D721Med (cell line): ENCODE measurements at regions not wholly inside any gene's neighbourhood (a gene's known extent, or its start where the extent isn't known, plus 50 kb on each side); places are given as distances from the start of the nearest gene placed in this dataset.

Source experiments
- DNase-seq: peaks from one replicate; pipeline ENCODE4 v3.0.0; 2011; ENCODE audit warnings: low spot score; ENCODE audit not compliant: insufficient read length
- FAIRE-seq: peaks from 2 replicates; lab custom pipeline; 2011; peaks lifted over from hg19 to GRCh38; lab: Jason Lieb, UNC
- CTCF ChIP-seq: IDR thresholded peaks from 2 replicates; pipeline ENCODE4 v1.5.1; 2012; ENCODE audit warnings: mild to moderate bottlenecking, control low read depth; ENCODE audit not compliant: insufficient read depth; ENCODE audit errors: missing control alignments

GRCh38 chr16:63287401-63287800 lies 1251.2 kb upstream of the CDH8 start:
- TF ChIP-seq CTCF = no peak
- FAIRE-seq = no peak
- DNase-seq = no peak

DNA sequence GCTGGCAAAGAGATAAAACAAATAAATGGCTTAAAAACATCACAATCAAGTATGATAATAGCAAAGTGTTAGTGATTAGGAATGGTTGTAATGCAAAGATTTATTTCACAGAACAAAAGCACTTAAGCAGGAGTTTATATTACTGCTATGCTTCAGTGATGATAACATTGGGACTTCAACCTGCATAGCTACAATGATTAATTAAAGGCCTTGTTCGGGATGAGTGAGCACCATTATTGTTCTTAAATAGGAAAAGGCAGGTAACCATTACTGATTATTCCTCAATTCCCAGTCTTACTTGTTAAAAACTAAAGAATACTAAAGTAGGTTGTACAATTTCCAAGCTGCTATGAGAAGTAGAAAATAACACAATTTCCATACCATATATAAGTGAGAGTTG lies 1247.5 kb upstream of the CDH8 start:
- DNase-seq (no peak), FAIRE-seq (no peak)
- TF ChIP-seq CTCF = no peak

DNA sequence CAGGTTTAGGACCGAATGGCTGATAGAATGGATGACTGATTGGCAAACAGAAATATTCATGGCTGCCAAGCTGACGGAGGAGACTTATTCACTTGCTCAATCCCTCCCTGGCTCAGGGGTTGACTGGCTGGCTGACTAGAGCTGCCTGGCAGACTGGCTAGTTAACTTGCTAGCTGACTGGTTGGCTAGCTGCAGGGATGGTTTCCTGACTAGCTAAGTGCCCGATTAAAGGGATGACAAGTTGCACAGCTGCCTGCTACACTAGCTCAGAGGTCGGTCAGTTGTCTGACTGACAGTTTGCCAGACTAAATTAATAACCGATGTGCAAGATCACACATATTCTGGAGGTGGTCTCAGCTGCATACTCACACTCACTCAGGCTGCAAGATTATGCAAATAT lies 1208.4 kb upstream of the CDH8 start:
- DNase-seq (no peak), FAIRE-seq (no peak)
- TF ChIP-seq CTCF = no peak

DNA sequence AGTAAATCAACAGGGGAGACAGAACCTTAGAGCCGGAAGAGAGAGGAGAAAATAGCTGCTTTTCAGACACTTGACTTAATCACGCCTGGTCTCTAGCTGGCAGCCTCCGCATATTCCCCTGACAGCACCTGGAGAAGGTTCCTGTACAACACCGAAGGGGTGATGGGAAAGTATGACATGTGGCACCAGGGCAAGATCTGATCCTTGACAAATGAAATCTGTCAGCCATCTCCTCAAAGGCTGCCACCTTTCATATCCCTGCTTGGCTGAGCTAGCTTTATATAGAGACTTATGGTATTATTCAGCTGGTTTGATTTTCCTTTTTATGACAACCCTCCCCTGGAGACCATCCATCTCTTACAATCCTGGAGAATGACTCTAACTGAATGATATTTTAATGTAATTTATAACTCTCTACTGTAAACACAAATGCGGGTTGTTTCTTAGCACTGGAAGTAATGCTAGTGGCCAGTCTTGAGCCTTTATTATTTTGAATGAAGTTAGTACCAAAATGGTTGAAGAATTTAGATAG lies 1205.3 kb upstream of the CDH8 start:
- FAIRE-seq = no peak
- TF ChIP-seq CTCF = no peak

DNA sequence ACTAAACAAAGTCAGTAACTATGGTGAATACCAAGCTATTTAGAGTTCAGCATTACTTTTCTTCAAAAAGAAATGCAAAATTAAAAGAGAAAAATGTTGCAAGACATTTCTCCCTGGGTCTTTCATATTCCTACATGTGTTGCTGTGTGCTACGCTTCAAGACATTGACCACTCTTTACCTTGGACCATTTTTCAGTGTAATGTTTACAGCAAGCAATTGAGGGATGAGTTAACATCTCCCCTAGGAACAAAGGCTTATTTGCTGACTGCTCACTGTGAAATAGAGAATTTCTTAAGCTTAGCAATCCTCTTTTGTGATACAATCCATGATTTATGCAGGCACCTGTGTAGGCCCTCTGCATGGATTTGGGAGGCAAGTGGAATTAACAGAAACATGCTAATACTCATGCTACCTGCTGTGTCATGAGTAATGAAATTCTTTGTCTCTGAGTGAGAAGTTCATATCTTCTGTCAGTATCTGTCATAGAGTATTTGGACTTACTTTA lies 1202.9 kb upstream of the CDH8 start:
- FAIRE-seq = no peak
- no peak for TF ChIP-seq CTCF

More for the DNA sequence above, 1205.3 kb upstream of the CDH8 start:
- DNase-seq = no peak

GRCh38 chr16:63230421-63231040 lies 1194.3 kb upstream of the CDH8 start:
- no peak for FAIRE-seq
- no peak for DNase-seq
- TF ChIP-seq CTCF = no peak

More for the DNA sequence above, 1202.9 kb upstream of the CDH8 start:
- DNase-seq = no peak

GRCh38 chr16:63228259-63228658 lies 1192.0 kb upstream of the CDH8 start:
- no peak for DNase-seq
- FAIRE-seq = no peak
- TF ChIP-seq CTCF = no peak
